ENCODE measurements at regions not wholly inside any gene's neighbourhood (a gene's known extent, or its start where the extent isn't known, plus 50 kb on each side); places are given as distances from the start of the nearest gene placed in this dataset.
"Not testable (repeated sequence)": the region's sequence is repeated elsewhere in the genome, so short reads cannot be mapped to it uniquely, and the experiment has no call there.

GRCh38 chr9:89844535-89844934, 239.7 kb downstream of the GADD45G start:
- no peak for DNase-seq

- no peak for DNase-seq
Observed at GRCh38 chr9:89845321-89845720, 240.5 kb downstream of the GADD45G start.

GRCh38 chr9:89845862-89846261, 241.1 kb downstream of the GADD45G start:
- DNase-seq = no peak

- DNase-seq = no peak
Observed at GRCh38 chr9:89848060-89849040, 243.5 kb downstream of the GADD45G start.

GRCh38 chr9:89849096-89849495, 244.3 kb downstream of the GADD45G start:
- no peak for DNase-seq

- DNase-seq = no peak
Observed at GRCh38 chr9:89850153-89850552, 245.3 kb downstream of the GADD45G start.

GRCh38 chr9:89850631-89851325, 246.0 kb downstream of the GADD45G start:
- DNase-seq = no peak

GRCh38 chr9:89853161-89853560, 248.3 kb downstream of the GADD45G start:
- no peak for DNase-seq

- no peak for DNase-seq
Observed at GRCh38 chr9:89853931-89854330, 249.1 kb downstream of the GADD45G start.

- no peak for DNase-seq
Observed at GRCh38 chr9:89854715-89855475, 250.1 kb downstream of the GADD45G start.

- not testable (repeated sequence) for DNase-seq
Observed at GRCh38 chr9:89856296-89856695, 251.5 kb downstream of the GADD45G start.

- DNase-seq = not testable (repeated sequence)
Observed at GRCh38 chr9:89856950-89857349, 252.1 kb downstream of the GADD45G start.

GRCh38 chr9:89859842-89860241, 255.0 kb downstream of the GADD45G start:
- DNase-seq = not testable (repeated sequence)

GRCh38 chr9:89861371-89861770, 256.6 kb downstream of the GADD45G start:
- not testable (repeated sequence) for DNase-seq

GRCh38 chr9:89862316-89862715, 257.5 kb downstream of the GADD45G start:
- DNase-seq = no peak

- no peak for DNase-seq
Observed at GRCh38 chr9:89863141-89863540, 258.3 kb downstream of the GADD45G start.

GRCh38 chr9:89863837-89864236, 259.0 kb downstream of the GADD45G start:
- DNase-seq = no peak

- DNase-seq = no peak
Observed at GRCh38 chr9:89864257-89864656, 259.4 kb downstream of the GADD45G start.

GRCh38 chr9:89864731-89865130, 259.9 kb downstream of the GADD45G start:
- no peak for DNase-seq

- DNase-seq = no peak
Observed at GRCh38 chr9:89865357-89865756, 260.5 kb downstream of the GADD45G start.

GRCh38 chr9:89865981-89866380, 261.2 kb downstream of the GADD45G start:
- no peak for DNase-seq

GRCh38 chr9:89866701-89867100, 261.9 kb downstream of the GADD45G start:
- no peak for DNase-seq

- no peak for DNase-seq
Observed at GRCh38 chr9:89868100-89868499, 263.3 kb downstream of the GADD45G start.
